Activated T-helper 17 cell treated with anti-CD3 and anti-CD28 coated beads, Interleukin-2, amount 50 U/mL, for 72 hours (primary cell): ENCODE measurements at regions not wholly inside any gene's neighbourhood (a gene's known extent, or its start where the extent isn't known, plus 50 kb on each side); places are given as distances from the start of the nearest gene placed in this dataset.
"Not testable (repeated sequence)": the region's sequence is repeated elsewhere in the genome, so short reads cannot be mapped to it uniquely, and the experiment has no call there.

Experiments used
- ATAC-seq: fragments of 150-1000 bp; cut with Tn5 transposase; replicated peaks from 2 replicates; pipeline ENCODE4 v1.10.0; 2021; ENCODE audit warnings: mild to moderate bottlenecking, moderate library complexity
- H3K27ac Mint-ChIP-seq: one replicate; pipeline ENCODE4 v1.8.0; 2022; ENCODE audit warnings: mixed read lengths
- H3K27me3 Mint-ChIP-seq: one replicate; pipeline ENCODE4 v1.8.0; 2022; ENCODE audit warnings: mixed read lengths
- H3K36me3 Mint-ChIP-seq: one replicate; pipeline ENCODE4 v1.8.0; 2022; ENCODE audit warnings: low read depth, mild to moderate bottlenecking, mixed read lengths
- H3K4me1 Mint-ChIP-seq: one replicate; pipeline ENCODE4 v1.8.0; 2022; ENCODE audit warnings: mixed read lengths
- H3K4me3 Mint-ChIP-seq: one replicate; pipeline ENCODE4 v1.8.0; 2022; ENCODE audit warnings: mild to moderate bottlenecking, mixed read lengths
- H3K9me3 Mint-ChIP-seq: one replicate; pipeline ENCODE4 v1.8.0; 2022; ENCODE audit warnings: mixed read lengths

GRCh38 chr16:73116576-73116975, 68.6 kb upstream of the ZFHX3 start:
- no peak overlapping the region for H3K27ac Mint-ChIP-seq
- no peaks in the 10 kb centered on the region for H3K36me3 Mint-ChIP-seq
- ATAC-seq: no peak
- H3K4me1 Mint-ChIP-seq: no peaks in the 10 kb centered on the region
- peaks cover 16% of the 10 kb centered on the region for H3K9me3 Mint-ChIP-seq
- H3K27me3 Mint-ChIP-seq: no peaks in the 10 kb centered on the region
- H3K4me3 Mint-ChIP-seq: no peak overlapping the region

GRCh38 chr16:73113336-73113735, 65.4 kb upstream of the ZFHX3 start:
- Mint-ChIP-seq H3K4me3 (no peak overlapping the region), H3K27ac (no peak overlapping the region)
- ATAC-seq: no peak

DNA sequence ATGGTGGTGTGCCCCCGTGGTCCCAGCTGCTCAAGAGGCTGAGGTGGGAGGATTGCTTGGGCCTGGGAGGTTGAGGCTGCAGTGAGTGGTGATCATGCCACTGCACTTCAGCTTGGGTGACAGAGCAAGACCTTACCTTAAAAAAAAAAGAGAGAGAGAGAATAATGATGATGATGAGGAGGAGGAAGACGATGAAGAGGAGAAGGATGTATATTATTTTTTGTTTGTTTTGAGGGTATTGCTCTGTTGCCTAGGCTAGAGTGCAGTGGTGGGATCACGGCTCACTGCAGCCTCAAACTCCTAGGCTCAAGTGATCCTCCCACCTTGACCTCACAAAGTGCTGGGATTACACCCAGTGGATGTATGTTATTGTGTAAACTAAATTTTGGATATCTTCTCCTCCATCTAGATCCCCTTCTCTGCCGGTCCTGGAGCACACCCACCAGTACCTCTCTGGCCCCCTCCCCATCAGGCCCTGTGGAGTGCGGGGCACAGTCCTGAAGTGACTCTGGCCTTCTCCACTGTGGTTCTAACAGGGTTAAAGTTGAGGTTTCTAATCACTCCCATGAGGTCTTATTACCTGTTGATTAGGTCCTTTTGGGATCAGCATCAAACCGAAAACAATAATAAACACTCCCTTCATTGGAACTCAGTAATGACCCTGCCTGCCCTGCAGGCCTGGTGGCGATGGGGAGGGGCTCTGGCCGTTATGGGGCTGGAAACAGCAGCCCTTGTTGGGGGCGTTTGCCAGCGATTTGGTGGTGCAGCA, 60.5 kb upstream of the ZFHX3 start:
- Mint-ChIP-seq H3K9me3 (peaks cover 3% of the 10 kb centered on the region), H3K4me1 (no peaks in the 10 kb centered on the region), H3K27ac (no peak overlapping the region), H3K36me3 (no peaks in the 10 kb centered on the region), H3K4me3 (no peak overlapping the region), H3K27me3 (no peaks in the 10 kb centered on the region)
- no peak for ATAC-seq

More at GRCh38 chr16:73113336-73113735, 65.4 kb upstream of the ZFHX3 start:
- Mint-ChIP-seq H3K4me1 (no peaks in the 10 kb centered on the region), H3K9me3 (peaks cover 12% of the 10 kb centered on the region), H3K27me3 (no peaks in the 10 kb centered on the region), H3K36me3 (no peaks in the 10 kb centered on the region)

- H3K4me3 Mint-ChIP-seq: no peak overlapping the region
- H3K4me1 Mint-ChIP-seq: no peaks in the 10 kb centered on the region
Measured at GRCh38 chr16:73107371-73107770, 59.4 kb upstream of the ZFHX3 start.

DNA sequence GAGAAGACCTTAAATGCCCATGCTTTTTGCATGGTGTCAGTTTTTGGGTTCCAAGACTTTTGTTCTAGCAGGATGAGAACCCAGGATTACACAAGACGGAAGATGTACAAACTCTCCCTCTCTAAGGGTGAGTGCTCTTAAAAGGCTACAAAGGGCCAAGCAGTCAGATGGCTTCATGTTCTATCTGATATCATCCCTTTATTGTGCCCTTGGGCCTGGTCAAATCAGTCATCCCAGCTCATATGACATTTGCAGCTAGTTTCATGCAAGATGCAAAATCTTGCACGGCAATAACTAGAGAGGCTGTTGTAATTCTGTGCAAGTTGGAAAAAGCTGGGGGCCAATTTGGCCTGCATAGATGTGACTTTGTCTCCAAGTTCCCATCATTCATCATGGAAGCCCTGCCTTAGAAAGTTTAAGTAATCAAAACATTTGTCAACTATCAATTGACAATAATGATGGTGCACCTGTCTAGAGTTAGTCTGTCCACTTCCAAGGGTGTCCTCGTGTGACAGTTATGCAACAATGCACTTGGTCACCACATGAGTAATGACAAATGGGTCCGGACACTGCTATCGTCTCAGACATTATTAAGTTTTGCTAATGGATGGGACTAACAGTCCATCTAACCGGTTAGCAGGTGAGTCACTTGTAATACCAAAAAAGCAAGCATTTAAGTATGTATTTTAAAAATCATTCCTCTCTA, 58.6 kb upstream of the ZFHX3 start:
- Mint-ChIP-seq H3K9me3 (no peaks in the 10 kb centered on the region), H3K4me1 (no peaks in the 10 kb centered on the region), H3K4me3 (no peak overlapping the region), H3K36me3 (no peaks in the 10 kb centered on the region), H3K27me3 (no peaks in the 10 kb centered on the region), H3K27ac (no peak overlapping the region)
- no peak for ATAC-seq

More at GRCh38 chr16:73107371-73107770, 59.4 kb upstream of the ZFHX3 start:
- ATAC-seq: no peak
- Mint-ChIP-seq H3K27me3 (no peaks in the 10 kb centered on the region), H3K27ac (no peak overlapping the region), H3K9me3 (peaks cover 3% of the 10 kb centered on the region), H3K36me3 (no peaks in the 10 kb centered on the region)

- Mint-ChIP-seq H3K27ac (no peak overlapping the region), H3K27me3 (peaks cover 4% of the 10 kb centered on the region), H3K4me1 (no peaks in the 10 kb centered on the region), H3K36me3 (no peaks in the 10 kb centered on the region), H3K9me3 (no peaks in the 10 kb centered on the region), H3K4me3 (no peak overlapping the region)
- no peak for ATAC-seq
Measured at GRCh38 chr16:73101568-73101967, 53.6 kb upstream of the ZFHX3 start.

GRCh38 chr16:73099601-73100000, 51.7 kb upstream of the ZFHX3 start:
- H3K27ac Mint-ChIP-seq, H3K4me3 Mint-ChIP-seq, H3K27me3 Mint-ChIP-seq, H3K4me1 Mint-ChIP-seq, H3K9me3 Mint-ChIP-seq, ATAC-seq, H3K36me3 Mint-ChIP-seq: not testable (repeated sequence)
